Heart left ventricle (tissue), 13 donors: ENCODE measurements at regions not wholly inside any gene's neighbourhood (a gene's known extent, or its start where the extent isn't known, plus 50 kb on each side); places are given as distances from the start of the nearest gene placed in this dataset.

ENCODE experiments used
- CTCF ChIP-seq, 12 donors: fragments of 200-600 bp; sonication (generic) in 4 of 12; IDR thresholded peaks; one replicate each; pipeline versions ENCODE4 v1.5.0 to v1.8.0; 2018 to 2022; ENCODE audit warnings: antibody characterized with exemption in 12 of 12, mild to moderate bottlenecking in 5 of 12
- POLR2A ChIP-seq, 2 donors: fragments of 450-650 bp; IDR thresholded peaks; one replicate each; pipeline ENCODE4 v1.6.1; 2017; ENCODE audit warnings: antibody characterized with exemption in 2 of 2, mild to moderate bottlenecking in 2 of 2, moderate library complexity in 2 of 2
- donor health status: ischemic (EF 13 %, LVEDD 7.1; RV severe dilation, severe dysfunction).
- donor health status: DM: no; HTN: yes; CAD: no.
- donor health status: DM: no; HTN: no; CAD: no.
- donor health status: ischemic (EF 25% LVEDD 6.9; RV normal size, moderate dysfunction).
- donor health status: ischemic (EF 25% LVEDD 5.7; RV mildly dilated, moderate dysfunction).
- donor health status: ischemic (EF 35%, LVEDD 5.7; RV mildly dilated, moderate dysfunction).
- donor health status: nonischemic (EF 11% LVEDD 7.7; RV severe dilation, severe dysfunction).
- donor health status: DM: yes; HTN: yes; CAD: no.
- donor health status: PGD.
- donor health status: ischemic (EF 29% LVEDD 5.4; RV normal size, mild dysfunction).
- donor health status: nonischemic (EF 23%, LVEDD 6.1; RV moderate dilation, normal function).

GRCh38 chr2:145228506-145228905 is 708.6 kb upstream of the ZEB2 start:
- TF ChIP-seq CTCF (IDR thresholded peaks at IDR 0.05), result no peak
- no peak for TF ChIP-seq POLR2A (IDR thresholded peaks at IDR 0.05)
